K562 (cell line): ENCODE measurements at regions not wholly inside any gene's neighbourhood (a gene's known extent, or its start where the extent isn't known, plus 50 kb on each side); places are given as distances from the start of the nearest gene placed in this dataset.

Experiments used
- ATAC-seq: fragments of 200-7000 bp; cut with Tn5 transposase; 3 replicates; pipeline ENCODE4 v1.9.1; 2020; ENCODE audit warnings: moderate library complexity
- BruUV-seq: library from RNA; stranded (reverse); fragments of 400-500 nt; replicated peaks from 2 replicates; lab custom pipeline; 2021; lab: Mats Ljungman, UMichigan
- CTCF ChIA-PET: fragments of 300-600 bp; formaldehyde crosslinking; extraction: SDS; loops from one replicate; lab custom pipeline; 2021; ENCODE audit warnings: low intra/inter-chr PET ratio; lab: Yijun Ruan, JAX
- POLR2A ChIA-PET: fragments of 300-600, 350-650 bp; sonication (Branson Sonifier 250); formaldehyde crosslinking; extraction: SDS; loops from one replicate; lab custom pipeline; 2021; ENCODE audit warnings: antibody characterized with exemption, inconsistent platforms; lab: Yijun Ruan, JAX
- DNase-seq, 4 experiments: peaks; one replicate each; pipeline versions ENCODE4 v3.0.0 to v3.0.0-alpha.2; 2011 to 2018; ENCODE audit warnings: low spot score in 3 of 4, mixed read lengths in 3 of 4; ENCODE audit errors: extremely low read depth in 1 of 4
- FAIRE-seq: peaks from 2 replicates; lab custom pipeline; 2011; peaks lifted over from hg19 to GRCh38; lab: Jason Lieb, UNC
- H2AFZ ChIP-seq: 2 replicates; pipeline ENCODE4 v1.6.0; 2011; ENCODE audit warnings: low read depth, low read length, control low read depth, inconsistent platforms
- H3K27ac ChIP-seq: fragments of 200-600 bp; 3 replicates; pipeline ENCODE4 v1.8.0; 2011; ENCODE audit warnings: low read depth, mild to moderate bottlenecking, control low read depth, inconsistent platforms, low read length, moderate library complexity, mixed read lengths; ENCODE audit errors: extremely low read depth
- H3K27me3 ChIP-seq, 2 experiments: fragments of 300-600 bp in 1 of 2; 2 replicates in 1 of 2; 3 replicates in 1 of 2; pipeline versions ENCODE4 v1.6.0 to v1.8.0; 2011; ENCODE audit warnings: inconsistent platforms in 2 of 2, low read length in 2 of 2, mild to moderate bottlenecking in 1 of 2, mixed read lengths in 1 of 2, moderate library complexity in 1 of 2; ENCODE audit not compliant: control insufficient read depth in 2 of 2, insufficient read depth in 2 of 2
- H3K36me3 ChIP-seq: fragments of 300-600 bp; 3 replicates; pipeline ENCODE4 v1.8.0; 2011; ENCODE audit warnings: mild to moderate bottlenecking, low read length, inconsistent platforms; ENCODE audit not compliant: control insufficient read depth, insufficient read depth
- H3K4me1 ChIP-seq, 2 experiments: fragments of 200-600 bp in 1 of 2; replicated peaks in 1 of 2; 2 replicates in 1 of 2; 3 replicates in 1 of 2; pipeline versions ENCODE4 v1.5.1 to v1.8.0; 2011; ENCODE audit warnings: inconsistent platforms in 2 of 2, low read length in 2 of 2, mild to moderate bottlenecking in 1 of 2, mixed read lengths in 1 of 2, moderate library complexity in 1 of 2; ENCODE audit not compliant: control insufficient read depth in 2 of 2, insufficient read depth in 2 of 2
- H3K4me2 ChIP-seq: 2 replicates; pipeline ENCODE4 v1.6.1; 2011; ENCODE audit warnings: low read length, control low read depth, inconsistent platforms, mixed read lengths; ENCODE audit not compliant: insufficient read depth
- H3K4me3 ChIP-seq: fragments of 200-600 bp; sonication (generic), shearing (Covaris generic); 2 replicates; pipeline ENCODE4 v1.5.1; 2016; ENCODE audit warnings: control low read depth, inconsistent platforms
- H3K79me2 ChIP-seq: fragments of 200-600 bp; 3 replicates; pipeline ENCODE4 v1.8.0; 2011; ENCODE audit warnings: low read length, inconsistent platforms; ENCODE audit not compliant: control insufficient read depth, insufficient read depth
- H3K9ac ChIP-seq, 2 experiments: 2 replicates each; pipeline versions ENCODE4 v1.6.0 to v1.6.1; 2011; ENCODE audit warnings: low read depth in 2 of 2, low read length in 2 of 2, control low read depth in 1 of 2, inconsistent platforms in 1 of 2, mild to moderate bottlenecking in 1 of 2, mixed read lengths in 1 of 2; ENCODE audit not compliant: insufficient read depth in 1 of 2
- H3K9me1 ChIP-seq: one replicate; pipeline ENCODE4 v1.6.0; 2011; ENCODE audit warnings: inconsistent platforms, mild to moderate bottlenecking, low read length, moderate library complexity; ENCODE audit not compliant: control insufficient read depth, insufficient read depth
- H3K9me3 ChIP-seq: replicated peaks from 2 replicates; pipeline ENCODE4 v1.5.1; 2011; ENCODE audit warnings: low read depth, low read length, inconsistent platforms; ENCODE audit not compliant: control insufficient read depth, insufficient read depth
- H4K20me1 ChIP-seq: replicated peaks from 2 replicates; pipeline ENCODE4 v1.6.1; 2011; ENCODE audit warnings: low read length, inconsistent platforms, mixed read lengths; ENCODE audit not compliant: control insufficient read depth, insufficient read depth
- ARHGAP35 ChIP-seq: fragments of 450-650 bp; IDR thresholded peaks from 2 replicates; pipeline ENCODE4 v1.6.1; 2018; ENCODE audit not compliant: partially characterized antibody
- BCOR ChIP-seq: fragments of 450-650 bp; IDR thresholded peaks from 2 replicates; pipeline ENCODE4 v1.6.1; 2016
- BRD9 ChIP-seq: fragments of 450-650 bp; IDR thresholded peaks from 2 replicates; pipeline ENCODE4 v1.6.1; 2018; ENCODE audit warnings: low read depth; ENCODE audit not compliant: partially characterized antibody
- CBFB ChIP-seq: sonication (generic); formaldehyde crosslinking; IDR thresholded peaks from 2 replicates; pipeline ENCODE4 v1.4.0; 2020; ENCODE audit warnings: mild to moderate bottlenecking, missing genetic modification reagents
- CC2D1A ChIP-seq: fragments of 450-650 bp; IDR thresholded peaks from 2 replicates; pipeline ENCODE4 v1.6.1; 2017; ENCODE audit warnings: mild to moderate bottlenecking
- HDGF ChIP-seq: fragments of 450-650 bp; IDR thresholded peaks from 2 replicates; pipeline ENCODE4 v1.6.1; 2016
- HSF4 ChIP-seq: fragments of 250-450 bp; sonication (Bioruptor Pico); IDR thresholded peaks from 2 replicates; pipeline ENCODE4 v2.1.2; 2022; ENCODE audit warnings: mild to moderate bottlenecking, moderate library complexity, borderline replicate concordance
- MIER1 ChIP-seq: fragments of 450-650 bp; IDR thresholded peaks from 2 replicates; pipeline ENCODE4 v1.6.1; 2016; ENCODE audit warnings: antibody characterized with exemption, mild to moderate bottlenecking, low read depth
- MLX ChIP-seq, 2 experiments: fragments of 450-650 bp in 1 of 2; sonication (generic) in 1 of 2; formaldehyde crosslinking; conservative IDR thresholded peaks; 2 replicates each; pipeline versions ENCODE4 v1.4.0 to v1.8.1; 2020 to 2022; ENCODE audit warnings: mild to moderate bottlenecking in 1 of 2, missing genetic modification reagents in 1 of 2
- NFE2L1 ChIP-seq: fragments of 450-650 bp; IDR thresholded peaks from 2 replicates; pipeline ENCODE4 v1.6.1; 2016; ENCODE audit warnings: missing genetic modification characterization, low read depth, mild to moderate bottlenecking, missing compliant biosample characterization, moderate library complexity, borderline replicate concordance
- PRMT5 ChIP-seq: sonication (generic); formaldehyde crosslinking; IDR thresholded peaks from 2 replicates; pipeline ENCODE4 v1.5.0; 2020; ENCODE audit warnings: missing genetic modification reagents
- SNAPC5 ChIP-seq: fragments of 250-450 bp; sonication (Bioruptor Pico); IDR thresholded peaks from 2 replicates; pipeline ENCODE4 v1.8.0; 2021; ENCODE audit warnings: moderate library complexity, mild to moderate bottlenecking, inconsistent platforms
- STAT6 ChIP-seq: sonication (generic); formaldehyde crosslinking; IDR thresholded peaks from 2 replicates; pipeline ENCODE4 v1.8.1; 2023; ENCODE audit warnings: mild to moderate bottlenecking, missing genetic modification reagents
- TRIM24 ChIP-seq, 2 experiments: fragments of 450-650 bp; IDR thresholded peaks; 2 replicates each; pipeline ENCODE4 v1.6.1; 2016
- WHSC1 ChIP-seq: IDR thresholded peaks from one replicate; pipeline ENCODE4 v1.6.1; 2012; ENCODE audit warnings: low read length, control low read depth, inconsistent platforms
- ZNF133 ChIP-seq: fragments of 250-450 bp; sonication (Bioruptor Pico); IDR thresholded peaks from 2 replicates; pipeline ENCODE4 v1.4.0; 2020; ENCODE audit warnings: mild to moderate bottlenecking
- ZNF586 ChIP-seq: fragments of 450-650 bp; formaldehyde crosslinking; conservative IDR thresholded peaks from 2 replicates; pipeline ENCODE4 v1.4.0; 2020; ENCODE audit warnings: mild to moderate bottlenecking, moderate library complexity
- WGBS: fragments of 100-300 bp; shearing (Covaris generic); methylation state at CpG from one replicate; pipeline ENCODE4 v1.1.6; 2016; ENCODE audit warnings: low coverage, mixed read lengths; ENCODE audit not compliant: insufficient coverage; ENCODE audit errors: missing lambda C conversion rate; 5-methylcytosine and 5-hydroxymethylcytosine counted together
- in situ Hi-C: fragments of 300-500 bp; cut with MboI; formaldehyde crosslinking; loops from 4 replicates; pipeline ENCODE4 v1.15.0; 2018; ENCODE audit warnings: inconsistent platforms, mixed read lengths
- intact Hi-C: fragments of 100-400 bp; cut with micrococcal nuclease; formaldehyde crosslinking; loops from 2 replicates; pipeline ENCODE4 v1.14.2; 2022

- Histone ChIP-seq H2AFZ (no peak overlapping the region), H3K4me2 (no peak overlapping the region), H3K4me1 (no peaks in the 10 kb centered on the region), H4K20me1 (no peaks in the 10 kb centered on the region), H3K4me3 (no peak overlapping the region), H3K9me3 (no peaks in the 10 kb centered on the region), H3K36me3 (no peaks in the 10 kb centered on the region), H3K79me2 (no peaks in the 10 kb centered on the region), H3K9me1 (no peaks in the 10 kb centered on the region), H3K9ac (no peak overlapping the region), H3K27ac (no peak overlapping the region), H3K27me3 (no peaks in the 10 kb centered on the region)
- 4% methylated on average over 5 of the region's 5 CpGs for WGBS
- FAIRE-seq (no peak), ATAC-seq (no peak), DNase-seq (no peak)
- ChIA-PET POLR2A (no interaction called here), CTCF (no interaction called here)
- no TSS peak for BruUV-seq
- no peak for TF ChIP-seq PRMT5 (CRISPR knock-in tag)
- no peak for TF ChIP-seq ZNF586
- TF ChIP-seq CC2D1A, result no peak
- no peak for TF ChIP-seq WHSC1
- no peak for TF ChIP-seq ZNF133 (CRISPR knock-in tag)
- TF ChIP-seq CBFB (CRISPR knock-in tag), result no peak
- no peak for TF ChIP-seq TRIM24 (IDR thresholded peaks at IDR 0.05)
- no peak for TF ChIP-seq ARHGAP35
- no peak for TF ChIP-seq HDGF
- TF ChIP-seq SNAPC5 (CRISPR knock-in tag), result no peak
- no peak for TF ChIP-seq BCOR
- TF ChIP-seq STAT6, result no peak
- TF ChIP-seq BRD9, result no peak
- no peak for TF ChIP-seq MIER1
- TF ChIP-seq HSF4, result no peak
- no peak for TF ChIP-seq NFE2L1 (tag)
- TF ChIP-seq MLX (CRISPR knock-in tag; conservative IDR thresholded peaks at IDR 0.05), result no peak
- intact Hi-C loops (no loop called here), in situ Hi-C loops (no loop called here)
Observed at GRCh38 chr1:5368201-5368600, 624.0 kb downstream of the NPHP4 start.
